Epithelial cell of esophagus (primary cell): ENCODE measurements at regions not wholly inside any gene's neighbourhood (a gene's known extent, or its start where the extent isn't known, plus 50 kb on each side); places are given as distances from the start of the nearest gene placed in this dataset.

Source experiments
- DNase-seq: peaks from one replicate; pipeline ENCODE4 v3.0.0; 2010; ENCODE audit warnings: low read depth
- H3K4me3 ChIP-seq: 2 replicates; pipeline ENCODE4 v1.5.1; 2011; ENCODE audit warnings: mild to moderate bottlenecking, low read length, control low read depth
- TF ChIP-seq, protein P1 (sequence below): IDR thresholded peaks from 2 replicates; pipeline ENCODE4 v1.5.1; 2011; ENCODE audit warnings: low read depth, mild to moderate bottlenecking, low read length, control low read depth, inconsistent platforms; ENCODE audit not compliant: insufficient read depth; ENCODE audit errors: missing control alignments

DNA sequence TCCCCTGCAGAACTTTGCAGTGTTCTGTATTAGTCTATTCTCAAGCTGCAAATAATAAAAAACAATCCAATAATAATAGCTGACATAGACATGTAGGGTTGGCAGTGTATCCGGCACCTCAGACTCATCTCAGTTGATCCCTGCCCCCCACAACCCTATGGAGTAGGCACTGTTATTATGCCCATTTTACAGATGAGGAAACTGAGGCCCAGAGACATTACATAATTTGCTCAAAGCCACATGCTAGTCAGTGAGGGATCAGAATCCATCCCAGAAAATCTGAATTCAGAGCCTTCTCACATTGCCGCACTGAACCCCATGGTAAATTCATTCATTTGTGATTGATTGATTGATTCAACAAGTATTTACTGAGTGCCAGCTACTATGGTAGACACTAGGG, 226.6 kb upstream of the PWP1 start:
- no peak overlapping the region for H3K4me3 ChIP-seq
- TF ChIP-seq, protein P1, sequence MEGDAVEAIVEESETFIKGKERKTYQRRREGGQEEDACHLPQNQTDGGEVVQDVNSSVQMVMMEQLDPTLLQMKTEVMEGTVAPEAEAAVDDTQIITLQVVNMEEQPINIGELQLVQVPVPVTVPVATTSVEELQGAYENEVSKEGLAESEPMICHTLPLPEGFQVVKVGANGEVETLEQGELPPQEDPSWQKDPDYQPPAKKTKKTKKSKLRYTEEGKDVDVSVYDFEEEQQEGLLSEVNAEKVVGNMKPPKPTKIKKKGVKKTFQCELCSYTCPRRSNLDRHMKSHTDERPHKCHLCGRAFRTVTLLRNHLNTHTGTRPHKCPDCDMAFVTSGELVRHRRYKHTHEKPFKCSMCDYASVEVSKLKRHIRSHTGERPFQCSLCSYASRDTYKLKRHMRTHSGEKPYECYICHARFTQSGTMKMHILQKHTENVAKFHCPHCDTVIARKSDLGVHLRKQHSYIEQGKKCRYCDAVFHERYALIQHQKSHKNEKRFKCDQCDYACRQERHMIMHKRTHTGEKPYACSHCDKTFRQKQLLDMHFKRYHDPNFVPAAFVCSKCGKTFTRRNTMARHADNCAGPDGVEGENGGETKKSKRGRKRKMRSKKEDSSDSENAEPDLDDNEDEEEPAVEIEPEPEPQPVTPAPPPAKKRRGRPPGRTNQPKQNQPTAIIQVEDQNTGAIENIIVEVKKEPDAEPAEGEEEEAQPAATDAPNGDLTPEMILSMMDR, result no peak

DNA sequence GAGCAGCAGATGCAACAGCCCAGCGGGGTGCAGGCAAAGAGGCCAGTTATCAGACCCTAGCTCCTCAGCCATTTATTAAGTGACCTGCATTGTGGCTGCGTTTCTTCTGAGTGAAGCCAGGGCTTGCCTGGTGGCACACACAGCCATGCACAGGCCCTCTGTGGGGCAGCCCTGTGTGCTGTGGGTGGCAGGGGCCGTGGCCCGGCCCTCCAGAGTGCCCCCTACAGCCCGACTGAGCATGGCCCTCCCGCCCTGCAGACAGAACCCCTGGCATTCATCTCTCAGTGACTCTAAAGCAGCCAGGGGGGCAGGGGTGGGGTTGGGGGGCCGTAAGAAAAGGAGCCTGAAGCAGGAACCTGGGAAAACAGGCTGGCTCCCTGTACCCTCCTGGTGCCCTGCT, 226.0 kb upstream of the PWP1 start:
- no peak for DNase-seq
- no peak overlapping the region for H3K4me3 ChIP-seq
- TF ChIP-seq, protein P1, result no peak

More for the DNA sequence above, 226.6 kb upstream of the PWP1 start:
- no peak for DNase-seq

GRCh38 chr12:107461222-107461975, 224.2 kb upstream of the PWP1 start:
- TF ChIP-seq, protein P1, result no peak
- DNase-seq, result peak; percentile 75
- no peak overlapping the region for H3K4me3 ChIP-seq

DNA sequence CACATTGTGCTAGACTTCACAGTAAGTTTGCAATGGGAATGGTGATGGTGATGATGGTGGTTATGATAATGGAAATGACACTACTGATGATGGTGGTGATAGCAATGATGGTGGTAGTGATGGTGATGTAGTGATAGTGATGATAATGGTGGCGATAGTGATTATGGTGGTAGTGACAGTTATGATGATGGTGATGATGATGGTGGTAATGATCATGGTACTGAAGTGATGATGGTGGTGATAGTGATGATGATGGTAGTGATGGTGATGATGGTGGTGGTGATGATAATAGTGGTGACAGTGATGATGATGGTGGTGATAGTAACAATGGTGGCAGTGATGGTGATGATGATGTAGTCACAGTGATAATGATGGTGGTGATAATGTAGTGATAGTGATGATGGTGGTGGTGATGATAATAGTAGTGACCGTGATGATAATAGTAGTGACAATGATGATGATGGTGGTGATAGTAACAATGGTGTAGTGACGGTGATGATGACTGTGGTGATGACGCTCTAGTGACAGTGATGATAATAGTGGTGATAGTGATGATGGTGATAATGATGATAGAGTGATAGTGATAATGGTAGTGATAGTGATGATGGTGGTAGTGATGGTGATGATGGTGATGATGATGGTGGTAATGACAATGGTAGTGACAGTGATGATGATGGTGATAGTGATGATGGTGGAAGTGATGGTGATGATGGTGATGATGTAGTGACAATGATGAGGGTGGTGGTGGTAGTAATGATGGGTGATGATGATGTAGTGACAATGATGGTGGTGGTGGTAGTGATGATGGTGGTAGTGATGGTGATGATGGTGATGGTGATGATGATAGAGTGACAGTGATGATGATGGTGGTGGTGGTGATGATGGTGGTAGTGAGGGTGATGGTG, 222.9 kb upstream of the PWP1 start:
- DNase-seq, result no peak
- TF ChIP-seq, protein P1, result no peak
- H3K4me3 ChIP-seq, result no peak overlapping the region

- DNase-seq, result no peak
- TF ChIP-seq, protein P1, result no peak
- H3K4me3 ChIP-seq, result no peak overlapping the region
Observed at GRCh38 chr12:107464644-107465043, 221.0 kb upstream of the PWP1 start.

DNA sequence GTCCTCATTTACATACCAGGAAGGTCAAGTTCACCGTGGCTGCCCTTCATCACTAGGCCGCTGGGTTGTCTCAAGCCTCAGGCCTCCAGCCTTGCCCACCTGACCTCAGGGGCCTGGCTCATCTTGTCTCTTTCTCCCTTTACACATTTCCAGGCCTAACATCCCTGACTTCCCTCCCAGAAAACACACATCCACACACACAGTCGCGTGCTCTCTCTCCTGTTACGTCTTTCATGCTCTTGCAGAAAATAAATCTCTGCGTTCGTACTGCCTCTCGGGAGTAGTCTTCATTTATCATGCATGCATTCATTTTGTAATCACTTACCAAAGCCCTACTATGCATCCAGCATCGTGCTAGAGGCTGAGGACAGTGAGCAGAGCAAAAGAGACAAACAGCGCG, 220.0 kb upstream of the PWP1 start:
- no peak overlapping the region for H3K4me3 ChIP-seq
- TF ChIP-seq, protein P1, result no peak
- DNase-seq, result no peak
